Body of pancreas (tissue), 4 donors: ENCODE measurements at regions not wholly inside any gene's neighbourhood (a gene's known extent, or its start where the extent isn't known, plus 50 kb on each side); places are given as distances from the start of the nearest gene placed in this dataset.

Experiments
- CTCF ChIP-seq, 7 experiments: fragments of 450-650 bp in 4 of 7; fragments of 200-600 bp in 3 of 7; sonication (generic) in 3 of 7; IDR thresholded peaks; one replicate each; pipeline ENCODE4 v1.5.1; 2016 to 2019; ENCODE audit warnings: antibody characterized with exemption in 7 of 7
- POLR2A ChIP-seq, 3 donors: fragments of 450-650 bp; IDR thresholded peaks; one replicate each; pipeline ENCODE4 v1.6.1; 2016; ENCODE audit warnings: antibody characterized with exemption in 3 of 3, mild to moderate bottlenecking in 2 of 3

GRCh38 chr5:97388794-97389193 is 205.7 kb upstream of the RIOK2 start:
- TF ChIP-seq CTCF (IDR thresholded peaks at IDR 0.05) (no peak), POLR2A (IDR thresholded peaks at IDR 0.05) (no peak)
